Thyroid gland (tissue), 4 donors: ENCODE measurements at regions not wholly inside any gene's neighbourhood (a gene's known extent, or its start where the extent isn't known, plus 50 kb on each side); places are given as distances from the start of the nearest gene placed in this dataset.

ENCODE experiments used
- POLR2A ChIP-seq, 2 donors: fragments of 450-650 bp; IDR thresholded peaks; one replicate each; pipeline ENCODE4 v1.6.1; 2017; ENCODE audit warnings: antibody characterized with exemption in 2 of 2, mild to moderate bottlenecking in 2 of 2, moderate library complexity in 1 of 2
- TF ChIP-seq, protein P1 (sequence below), 6 experiments: fragments of 200-600 bp in 3 of 6; fragments of 450-650 bp in 3 of 6; sonication (generic) in 3 of 6; IDR thresholded peaks; one replicate each; pipeline ENCODE4 v1.5.1; 2016 to 2019; ENCODE audit warnings: antibody characterized with exemption in 6 of 6, mild to moderate bottlenecking in 2 of 6, inconsistent platforms in 1 of 6, moderate library complexity in 1 of 6

DNA sequence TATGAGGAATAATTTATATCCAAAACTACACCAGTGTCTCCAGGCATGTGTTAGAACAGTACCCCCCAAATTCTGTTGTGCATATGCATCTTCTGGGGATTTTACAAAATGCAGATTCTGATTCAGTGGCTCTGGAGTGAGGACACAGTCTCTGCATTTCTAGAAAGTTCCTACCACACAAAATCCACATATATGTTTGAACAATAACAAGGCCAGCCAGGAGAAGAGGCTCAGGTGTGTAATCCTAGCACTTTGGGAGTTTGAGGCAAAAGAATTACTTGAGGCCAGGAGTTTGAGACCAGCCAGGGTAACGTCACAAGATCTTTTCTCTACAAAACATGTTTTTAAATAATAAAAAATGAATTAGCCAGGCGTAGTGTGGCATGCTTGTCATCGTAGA is 84.9 kb downstream of the ZNF280B start:
- TF ChIP-seq, protein P1, sequence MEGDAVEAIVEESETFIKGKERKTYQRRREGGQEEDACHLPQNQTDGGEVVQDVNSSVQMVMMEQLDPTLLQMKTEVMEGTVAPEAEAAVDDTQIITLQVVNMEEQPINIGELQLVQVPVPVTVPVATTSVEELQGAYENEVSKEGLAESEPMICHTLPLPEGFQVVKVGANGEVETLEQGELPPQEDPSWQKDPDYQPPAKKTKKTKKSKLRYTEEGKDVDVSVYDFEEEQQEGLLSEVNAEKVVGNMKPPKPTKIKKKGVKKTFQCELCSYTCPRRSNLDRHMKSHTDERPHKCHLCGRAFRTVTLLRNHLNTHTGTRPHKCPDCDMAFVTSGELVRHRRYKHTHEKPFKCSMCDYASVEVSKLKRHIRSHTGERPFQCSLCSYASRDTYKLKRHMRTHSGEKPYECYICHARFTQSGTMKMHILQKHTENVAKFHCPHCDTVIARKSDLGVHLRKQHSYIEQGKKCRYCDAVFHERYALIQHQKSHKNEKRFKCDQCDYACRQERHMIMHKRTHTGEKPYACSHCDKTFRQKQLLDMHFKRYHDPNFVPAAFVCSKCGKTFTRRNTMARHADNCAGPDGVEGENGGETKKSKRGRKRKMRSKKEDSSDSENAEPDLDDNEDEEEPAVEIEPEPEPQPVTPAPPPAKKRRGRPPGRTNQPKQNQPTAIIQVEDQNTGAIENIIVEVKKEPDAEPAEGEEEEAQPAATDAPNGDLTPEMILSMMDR (IDR thresholded peaks at IDR 0.05) = no peak
- no peak for TF ChIP-seq POLR2A (IDR thresholded peaks at IDR 0.05)
